Activated T-helper 17 cell treated with anti-CD3 and anti-CD28 coated beads, Interleukin-2, amount 50 U/mL, for 72 hours (primary cell): ENCODE measurements at regions not wholly inside any gene's neighbourhood (a gene's known extent, or its start where the extent isn't known, plus 50 kb on each side); places are given as distances from the start of the nearest gene placed in this dataset.

Experiments used
- ATAC-seq: fragments of 150-1000 bp; cut with Tn5 transposase; replicated peaks from 2 replicates; pipeline ENCODE4 v1.10.0; 2021; ENCODE audit warnings: mild to moderate bottlenecking, moderate library complexity
- H3K27ac Mint-ChIP-seq: one replicate; pipeline ENCODE4 v1.8.0; 2022; ENCODE audit warnings: mixed read lengths
- H3K27me3 Mint-ChIP-seq: one replicate; pipeline ENCODE4 v1.8.0; 2022; ENCODE audit warnings: mixed read lengths
- H3K36me3 Mint-ChIP-seq: one replicate; pipeline ENCODE4 v1.8.0; 2022; ENCODE audit warnings: low read depth, mild to moderate bottlenecking, mixed read lengths
- H3K4me1 Mint-ChIP-seq: one replicate; pipeline ENCODE4 v1.8.0; 2022; ENCODE audit warnings: mixed read lengths
- H3K4me3 Mint-ChIP-seq: one replicate; pipeline ENCODE4 v1.8.0; 2022; ENCODE audit warnings: mild to moderate bottlenecking, mixed read lengths
- H3K9me3 Mint-ChIP-seq: one replicate; pipeline ENCODE4 v1.8.0; 2022; ENCODE audit warnings: mixed read lengths

DNA sequence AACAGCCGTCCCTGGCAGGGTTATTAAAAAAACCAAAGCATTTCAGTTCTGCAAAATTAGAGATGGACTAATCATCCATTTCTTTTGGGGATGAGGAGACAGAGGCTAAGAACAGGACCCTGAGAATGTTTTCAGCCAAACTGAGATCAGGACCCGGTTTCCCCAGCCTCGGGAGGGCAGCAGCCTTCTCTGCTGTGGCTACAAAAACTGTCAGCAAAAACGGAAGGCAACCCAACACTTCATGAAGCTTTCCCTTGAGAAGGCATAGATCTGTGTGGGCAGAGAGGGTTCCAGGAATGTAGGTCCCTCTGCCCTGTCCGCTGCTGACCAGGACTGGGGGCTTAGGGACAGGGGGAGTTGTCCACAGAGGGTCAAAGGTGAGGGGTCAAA, 313.5 kb downstream of the TCERG1L start:
- Mint-ChIP-seq H3K4me3 (no peak overlapping the region), H3K27ac (no peak overlapping the region), H3K9me3 (peaks cover 5% of the 10 kb centered on the region), H3K27me3 (peaks cover 4% of the 10 kb centered on the region), H3K36me3 (no peaks in the 10 kb centered on the region), H3K4me1 (no peaks in the 10 kb centered on the region)
- no peak for ATAC-seq

DNA sequence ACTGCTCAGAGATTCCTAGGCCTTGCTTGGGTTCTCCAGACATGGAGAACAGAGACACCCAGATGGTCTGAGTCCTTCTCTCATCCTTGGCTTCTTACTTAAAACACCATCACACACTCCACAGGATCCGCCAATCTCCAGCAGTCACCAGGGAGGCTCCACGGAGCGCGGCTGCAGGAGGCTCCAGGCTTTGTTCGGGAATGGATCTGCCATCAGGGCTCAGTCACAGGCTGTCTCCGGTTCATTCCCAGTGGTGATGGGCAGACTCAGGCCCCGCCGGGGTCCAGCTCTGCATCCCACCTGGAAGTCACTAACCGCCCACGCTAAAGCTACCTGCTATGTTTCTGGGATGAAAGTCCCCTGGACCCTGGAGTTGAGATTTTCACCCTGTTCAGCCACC, 312.9 kb downstream of the TCERG1L start:
- H3K9me3 Mint-ChIP-seq, result peaks cover 5% of the 10 kb centered on the region
- H3K36me3 Mint-ChIP-seq, result no peaks in the 10 kb centered on the region
- no peak for ATAC-seq
- H3K27me3 Mint-ChIP-seq, result peaks cover 4% of the 10 kb centered on the region
- no peak overlapping the region for H3K27ac Mint-ChIP-seq
- no peak overlapping the region for H3K4me3 Mint-ChIP-seq
- H3K4me1 Mint-ChIP-seq, result no peaks in the 10 kb centered on the region

DNA sequence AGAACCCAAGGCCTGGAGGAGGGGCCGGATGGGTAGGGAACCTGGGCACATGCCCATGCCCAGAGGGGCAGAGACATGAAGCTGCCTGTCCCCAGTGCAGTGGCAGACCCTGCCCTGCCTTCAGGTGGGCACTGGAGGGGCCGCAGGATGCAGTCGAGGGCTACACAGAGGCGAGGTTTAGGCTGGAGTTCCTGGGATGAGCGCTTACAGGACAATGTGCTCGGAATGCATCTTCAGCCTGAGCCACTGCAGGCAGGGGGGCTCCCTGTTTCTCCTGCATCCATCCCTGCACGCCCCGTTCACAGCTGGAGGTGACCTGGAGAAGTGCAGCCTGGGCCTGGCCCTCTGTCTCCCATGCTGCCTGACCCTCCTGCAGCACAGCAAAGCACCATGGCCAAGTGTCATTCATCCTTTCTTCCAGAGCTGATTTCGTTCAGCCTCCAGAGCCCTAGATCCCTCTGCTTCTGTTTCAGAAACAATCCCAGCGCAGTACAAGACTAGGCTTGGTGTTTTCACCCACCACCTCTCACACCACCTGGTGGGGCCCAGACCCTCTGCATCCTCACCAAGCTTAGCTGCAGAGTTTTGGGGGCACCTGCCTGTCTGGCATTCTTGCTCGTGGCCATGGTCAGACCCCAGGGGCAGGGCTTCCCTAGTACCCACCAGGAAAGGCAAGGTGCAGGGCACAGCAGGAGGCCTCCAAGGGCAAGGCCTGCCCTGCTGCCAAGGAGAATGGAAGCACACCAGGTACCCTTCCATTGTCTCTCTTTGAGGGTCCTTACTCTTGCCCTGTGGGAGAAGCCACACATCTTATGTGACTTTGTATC, 311.9 kb downstream of the TCERG1L start:
- no peaks in the 10 kb centered on the region for H3K36me3 Mint-ChIP-seq
- no peak for ATAC-seq
- H3K27ac Mint-ChIP-seq, result no peak overlapping the region
- H3K4me1 Mint-ChIP-seq, result no peaks in the 10 kb centered on the region
- peaks cover 5% of the 10 kb centered on the region for H3K9me3 Mint-ChIP-seq
- H3K27me3 Mint-ChIP-seq, result peaks cover 4% of the 10 kb centered on the region
- no peak overlapping the region for H3K4me3 Mint-ChIP-seq

DNA sequence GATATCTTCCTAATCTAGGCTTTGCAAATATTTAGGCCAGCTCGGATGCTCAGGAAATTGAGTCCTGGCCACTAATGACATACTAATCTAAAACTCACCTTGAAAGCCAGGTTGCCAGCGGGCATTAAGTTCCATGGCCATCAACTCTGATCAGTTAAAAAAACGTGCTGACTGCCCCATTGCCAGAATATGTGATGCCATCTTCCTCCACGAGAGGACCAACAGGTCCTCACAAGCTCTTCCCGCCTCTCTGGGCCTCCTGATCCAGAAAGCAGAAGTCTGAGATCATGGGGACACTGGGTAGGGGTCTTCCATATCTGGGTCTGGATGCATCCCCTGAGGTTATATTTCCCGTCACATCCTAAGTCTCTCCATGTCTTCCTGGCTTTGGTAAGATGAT, 311.3 kb downstream of the TCERG1L start:
- Mint-ChIP-seq H3K4me3 (no peak overlapping the region), H3K36me3 (no peaks in the 10 kb centered on the region), H3K9me3 (peaks cover 5% of the 10 kb centered on the region), H3K27ac (no peak overlapping the region), H3K4me1 (no peaks in the 10 kb centered on the region), H3K27me3 (peaks cover 4% of the 10 kb centered on the region)
- no peak for ATAC-seq

DNA sequence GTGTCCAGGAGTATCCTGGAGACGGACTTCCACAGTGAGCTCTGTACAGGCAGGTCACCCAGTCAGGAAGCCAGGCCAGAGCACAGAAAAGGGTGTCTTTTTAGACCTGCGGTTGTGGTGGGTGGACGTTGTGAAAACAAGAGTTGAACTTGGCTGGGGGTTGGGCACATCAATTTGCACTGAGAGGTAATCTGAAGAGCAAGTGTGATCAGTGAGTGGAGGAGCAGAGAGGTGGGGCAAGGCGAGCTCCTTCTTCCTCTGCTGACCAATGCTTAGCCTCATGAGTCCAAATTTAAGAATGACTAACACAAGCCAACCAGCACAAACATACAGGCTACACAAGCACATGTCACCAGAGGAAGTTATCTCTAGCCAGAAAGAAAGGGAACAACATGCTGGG, 310.8 kb downstream of the TCERG1L start:
- Mint-ChIP-seq H3K4me3 (no peak overlapping the region), H3K27me3 (peaks cover 4% of the 10 kb centered on the region), H3K36me3 (no peaks in the 10 kb centered on the region), H3K27ac (no peak overlapping the region), H3K9me3 (peaks cover 5% of the 10 kb centered on the region), H3K4me1 (no peaks in the 10 kb centered on the region)
- no peak for ATAC-seq

DNA sequence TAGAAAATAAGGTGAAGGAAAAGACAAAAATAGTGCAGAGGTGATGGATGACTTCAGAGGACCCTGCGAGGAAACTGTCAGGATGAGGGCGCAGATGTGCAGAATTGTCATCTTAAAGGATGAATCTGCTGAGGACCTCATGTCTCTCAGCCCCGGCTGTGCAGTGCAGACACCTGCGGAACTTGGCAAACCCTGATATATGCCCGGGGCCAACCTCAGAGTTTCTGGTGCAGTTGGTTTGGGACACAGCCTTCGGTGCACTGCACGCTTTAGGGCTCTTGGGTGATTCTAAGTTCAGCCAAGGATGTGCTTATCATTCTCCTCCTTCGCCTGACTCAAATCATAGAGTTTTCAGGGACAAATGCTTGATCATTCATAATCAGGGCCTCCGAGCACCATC, 310.1 kb downstream of the TCERG1L start:
- H3K27ac Mint-ChIP-seq, result no peak overlapping the region
- no peak overlapping the region for H3K4me3 Mint-ChIP-seq
- peaks cover 4% of the 10 kb centered on the region for H3K27me3 Mint-ChIP-seq
- H3K4me1 Mint-ChIP-seq, result no peaks in the 10 kb centered on the region
- no peak for ATAC-seq
- H3K36me3 Mint-ChIP-seq, result no peaks in the 10 kb centered on the region
- H3K9me3 Mint-ChIP-seq, result peaks cover 3% of the 10 kb centered on the region

DNA sequence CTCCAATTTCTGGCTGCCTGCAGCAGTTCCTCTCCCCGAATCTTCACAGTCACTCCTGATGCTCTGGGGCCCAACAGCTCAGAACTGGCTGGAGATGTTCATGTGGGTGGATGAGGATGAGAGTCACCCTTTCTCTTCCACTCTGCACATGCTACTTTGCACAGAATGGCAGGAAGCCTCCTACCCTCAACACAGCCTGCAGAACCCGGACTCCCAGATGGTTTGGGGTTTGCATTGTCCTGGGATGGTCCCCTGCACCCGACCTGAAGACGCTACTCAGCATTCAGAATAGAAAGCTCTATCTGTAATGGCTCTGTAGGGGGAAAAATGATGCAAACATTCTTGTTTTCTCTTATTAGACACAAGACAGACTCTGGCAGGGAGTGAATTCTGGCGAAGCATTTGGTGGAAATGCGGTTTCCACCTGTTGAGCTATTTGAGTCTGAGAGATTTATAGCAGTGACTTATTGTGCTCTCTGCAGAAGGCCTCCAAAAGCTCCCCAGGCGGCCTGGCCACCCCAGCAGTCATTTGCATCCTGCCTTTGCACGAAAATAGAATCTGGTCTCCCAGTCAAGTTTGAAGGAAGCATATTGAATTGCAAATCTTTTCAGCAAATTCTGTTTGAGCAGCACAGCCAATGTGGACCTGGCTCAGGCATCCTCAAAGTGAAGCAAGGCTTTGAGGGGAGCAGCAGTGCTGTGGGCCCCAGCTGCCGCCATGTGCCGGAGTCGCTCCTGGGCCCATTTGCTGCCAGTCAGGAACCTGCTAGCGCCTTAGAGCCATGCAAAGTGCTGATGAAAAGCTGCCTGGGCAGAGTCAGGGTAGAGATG, 309.3 kb downstream of the TCERG1L start:
- Mint-ChIP-seq H3K27me3 (peaks cover 4% of the 10 kb centered on the region), H3K27ac (no peak overlapping the region), H3K36me3 (no peaks in the 10 kb centered on the region), H3K9me3 (no peaks in the 10 kb centered on the region), H3K4me1 (no peaks in the 10 kb centered on the region), H3K4me3 (no peak overlapping the region)
- ATAC-seq, result no peak

DNA sequence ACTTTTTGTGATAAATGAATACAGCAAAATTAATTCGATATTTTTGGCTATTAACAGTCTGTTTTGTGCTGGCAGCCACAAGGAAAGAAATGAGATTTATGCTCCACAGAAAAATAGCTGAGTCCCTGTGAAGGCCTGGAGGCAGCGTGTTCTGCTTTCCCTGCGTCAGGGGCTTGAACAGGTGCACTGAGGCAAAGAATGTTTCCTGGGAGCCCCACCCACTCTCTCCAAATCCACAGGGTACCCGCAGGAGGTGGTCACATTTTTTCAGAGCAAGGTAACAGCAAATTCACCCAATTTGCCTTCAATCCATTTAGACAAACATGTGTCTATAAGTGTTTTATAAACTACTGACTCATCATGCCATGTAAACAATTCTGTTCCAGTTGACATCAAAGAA, 308.1 kb downstream of the TCERG1L start:
- ATAC-seq, result no peak
- no peaks in the 10 kb centered on the region for H3K36me3 Mint-ChIP-seq
- H3K4me3 Mint-ChIP-seq, result no peak overlapping the region
- no peaks in the 10 kb centered on the region for H3K9me3 Mint-ChIP-seq
- H3K4me1 Mint-ChIP-seq, result no peaks in the 10 kb centered on the region
- H3K27me3 Mint-ChIP-seq, result peaks cover 4% of the 10 kb centered on the region
- no peak overlapping the region for H3K27ac Mint-ChIP-seq

DNA sequence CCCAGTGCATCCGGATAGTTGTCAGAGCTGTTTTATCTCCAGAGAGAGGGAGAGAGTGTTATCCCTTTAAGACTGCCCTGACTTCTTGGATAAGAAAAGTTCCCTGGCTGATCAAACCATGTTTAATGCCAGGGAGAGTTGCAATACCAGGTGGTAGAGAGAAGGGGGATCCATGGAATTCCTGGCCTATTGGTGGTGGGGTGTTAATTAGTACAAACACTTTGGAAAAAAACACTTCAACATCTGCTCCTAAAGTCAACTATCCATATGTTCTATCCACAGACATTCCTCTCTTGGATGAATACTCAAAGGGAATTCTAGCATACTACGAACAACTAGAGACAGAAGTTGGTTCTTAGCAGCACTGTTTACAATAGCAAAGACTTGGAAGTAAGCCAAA, 307.2 kb downstream of the TCERG1L start:
- ATAC-seq, result no peak
- Mint-ChIP-seq H3K4me3 (no peak overlapping the region), H3K9me3 (no peaks in the 10 kb centered on the region), H3K4me1 (no peaks in the 10 kb centered on the region), H3K27ac (no peak overlapping the region), H3K36me3 (no peaks in the 10 kb centered on the region), H3K27me3 (peaks cover 4% of the 10 kb centered on the region)

DNA sequence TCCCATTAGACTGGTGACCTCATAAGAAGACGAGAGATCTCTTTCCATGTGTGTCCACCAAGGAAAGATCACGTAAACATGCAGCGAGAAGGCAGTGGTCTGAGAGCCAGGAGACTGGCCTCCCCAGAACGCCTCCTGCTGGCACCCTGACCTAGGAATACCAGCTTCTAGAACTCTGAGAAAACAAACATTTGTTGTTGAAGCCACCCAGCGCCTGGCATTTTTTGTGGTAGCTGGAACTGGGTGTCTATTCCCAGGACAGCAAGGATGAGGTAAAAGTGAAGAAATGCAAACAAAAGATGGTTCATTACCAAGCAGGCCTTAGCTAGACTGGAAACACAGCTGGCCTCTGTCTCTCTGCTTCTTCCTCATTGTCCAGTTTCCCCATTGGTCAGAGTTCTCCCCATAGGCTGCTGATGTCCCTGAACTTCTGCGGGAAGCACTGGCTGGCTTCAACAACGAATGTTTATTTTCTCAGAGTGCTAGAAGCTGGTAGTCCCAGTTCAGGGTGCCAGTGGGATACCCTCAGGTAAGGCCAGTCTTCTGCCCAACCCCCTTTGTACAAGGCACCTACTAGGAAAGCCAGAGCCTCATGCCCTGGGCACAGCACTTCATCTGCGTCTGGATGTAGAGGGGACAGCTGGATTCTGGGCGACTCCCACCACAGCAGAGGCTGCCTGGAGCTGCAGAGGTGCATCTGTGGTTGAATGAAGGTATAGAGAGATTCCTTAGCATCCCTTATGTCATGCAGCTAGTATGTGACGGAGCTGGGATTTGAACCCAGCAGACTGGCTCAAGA, 304.9 kb downstream of the TCERG1L start:
- Mint-ChIP-seq H3K4me3 (no peak overlapping the region), H3K4me1 (no peaks in the 10 kb centered on the region), H3K27ac (no peak overlapping the region), H3K27me3 (no peaks in the 10 kb centered on the region), H3K9me3 (no peaks in the 10 kb centered on the region), H3K36me3 (no peaks in the 10 kb centered on the region)
- no peak for ATAC-seq

DNA sequence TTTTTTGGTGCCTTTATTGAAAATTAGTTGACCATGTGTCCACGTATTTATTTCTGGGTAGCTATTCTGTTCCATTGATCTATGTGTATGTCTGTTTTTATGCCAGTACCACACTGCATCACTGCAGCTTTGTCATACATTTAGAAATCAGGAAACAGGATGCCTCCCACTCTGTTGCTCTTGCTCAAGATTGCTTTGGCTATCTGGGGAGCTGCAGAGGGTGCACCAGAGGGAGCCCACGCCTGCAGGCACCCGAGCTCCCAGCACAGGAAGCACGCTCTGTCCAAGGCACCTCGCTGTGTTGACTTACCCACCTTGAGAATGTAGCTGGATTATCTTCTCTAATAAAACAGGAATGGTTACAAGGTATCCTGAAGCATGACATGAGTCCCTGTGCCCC, 301.7 kb downstream of the TCERG1L start:
- Mint-ChIP-seq H3K4me3 (no peak overlapping the region), H3K36me3 (no peaks in the 10 kb centered on the region), H3K27me3 (peaks cover 3% of the 10 kb centered on the region), H3K27ac (no peak overlapping the region), H3K4me1 (no peaks in the 10 kb centered on the region), H3K9me3 (no peaks in the 10 kb centered on the region)
- no peak for ATAC-seq

DNA sequence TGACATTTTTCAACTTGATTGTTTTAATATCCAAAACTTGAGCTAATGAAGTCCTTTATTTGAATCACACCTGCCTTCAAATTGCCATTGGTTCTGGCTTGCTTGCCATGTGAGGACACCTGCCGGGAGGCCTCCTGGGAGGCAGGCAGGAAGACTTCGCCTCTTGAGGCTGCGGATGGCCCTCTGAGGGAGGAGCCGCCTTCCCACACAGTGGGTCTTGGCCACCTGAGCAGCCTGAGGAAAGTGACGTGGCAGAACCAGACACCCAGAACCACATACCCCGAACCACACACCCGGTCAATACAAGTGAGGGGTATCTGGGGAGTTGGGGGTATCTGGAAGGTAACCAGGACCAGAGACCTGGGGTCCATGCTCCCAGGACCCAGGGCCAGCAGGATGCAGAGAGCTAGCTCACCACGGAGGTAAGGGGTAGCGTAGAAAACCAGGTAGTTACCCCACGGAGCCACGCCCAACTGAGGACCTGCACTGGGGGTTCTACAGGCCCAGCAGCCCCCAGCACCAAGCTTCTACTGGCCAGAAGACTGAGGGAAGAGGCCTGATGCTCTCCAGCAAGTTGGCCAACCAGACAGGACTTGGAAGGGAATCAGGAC, 300.5 kb downstream of the TCERG1L start:
- Mint-ChIP-seq H3K4me3 (no peak overlapping the region), H3K27ac (no peak overlapping the region), H3K4me1 (no peaks in the 10 kb centered on the region), H3K9me3 (no peaks in the 10 kb centered on the region), H3K36me3 (no peaks in the 10 kb centered on the region), H3K27me3 (peaks cover 3% of the 10 kb centered on the region)
- ATAC-seq, result no peak

DNA sequence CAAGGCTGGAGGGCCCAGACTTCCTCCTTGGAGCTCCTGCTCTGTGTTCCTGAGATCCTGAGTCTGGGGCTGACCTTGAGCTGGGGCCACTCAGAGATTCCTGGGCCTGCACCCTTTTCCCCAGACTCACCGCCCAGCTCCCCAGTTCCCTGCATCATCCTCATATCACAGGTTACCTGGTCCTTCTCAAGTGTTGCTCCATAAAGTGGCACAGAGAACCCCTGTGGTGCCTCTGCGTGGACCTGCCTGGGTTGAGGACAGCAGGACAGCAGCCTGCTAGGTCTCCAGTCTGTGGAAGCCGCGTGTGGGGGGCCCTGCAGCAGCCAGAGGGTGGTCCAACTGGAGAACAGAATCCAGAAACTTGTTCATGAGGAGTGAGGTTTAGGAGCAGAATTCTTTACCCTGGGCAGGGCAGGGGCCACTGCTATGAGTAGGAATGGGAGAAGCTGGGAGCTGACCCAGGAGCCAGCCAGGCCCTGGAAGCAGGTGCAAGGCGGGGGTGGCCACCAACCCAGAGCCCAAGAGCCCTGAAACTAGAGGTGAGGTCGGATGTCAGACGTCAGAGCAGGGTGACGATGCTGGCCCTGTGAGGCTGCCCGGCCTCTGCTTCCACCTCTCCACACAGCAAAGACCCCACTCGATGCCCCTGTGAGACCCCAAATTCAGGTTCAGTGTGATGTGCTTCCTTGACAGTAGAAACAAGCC, 299.4 kb downstream of the TCERG1L start:
- no peak overlapping the region for H3K4me3 Mint-ChIP-seq
- H3K4me1 Mint-ChIP-seq, result no peaks in the 10 kb centered on the region
- H3K27me3 Mint-ChIP-seq, result peaks cover 3% of the 10 kb centered on the region
- no peaks in the 10 kb centered on the region for H3K36me3 Mint-ChIP-seq
- no peaks in the 10 kb centered on the region for H3K9me3 Mint-ChIP-seq
- no peak overlapping the region for H3K27ac Mint-ChIP-seq
- ATAC-seq, result no peak

DNA sequence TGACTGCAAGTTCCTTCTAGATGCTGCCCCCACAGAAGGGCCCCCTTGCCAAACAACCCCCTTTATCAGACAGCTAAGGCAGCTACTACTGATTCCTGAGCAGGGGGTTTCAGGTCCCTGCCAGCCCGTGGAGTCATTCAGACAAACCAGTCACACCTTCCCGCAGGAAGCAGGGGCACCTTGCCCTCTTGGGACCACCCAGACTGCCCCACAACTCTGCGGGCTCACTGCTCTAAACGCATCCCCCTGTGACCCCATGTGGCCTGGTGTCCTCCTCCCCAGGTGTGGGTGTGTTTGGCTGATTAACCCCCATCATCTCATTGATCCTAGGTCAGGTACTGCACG, 298.9 kb downstream of the TCERG1L start:
- Mint-ChIP-seq H3K27me3 (peaks cover 3% of the 10 kb centered on the region), H3K27ac (no peak overlapping the region), H3K9me3 (no peaks in the 10 kb centered on the region), H3K36me3 (no peaks in the 10 kb centered on the region), H3K4me1 (no peaks in the 10 kb centered on the region), H3K4me3 (no peak overlapping the region)
- no peak for ATAC-seq
